NCI-H345 treated with DMSO at 0.1 percent for 48 hours (cell line): ENCODE measurements at regions not wholly inside any gene's neighbourhood (a gene's known extent, or its start where the extent isn't known, plus 50 kb on each side); places are given as distances from the start of the nearest gene placed in this dataset.
A peak's percentile ranks its signal among the peaks of the same experiment; 100 is the strongest.
"Not testable (repeated sequence)": the region's sequence is repeated elsewhere in the genome, so short reads cannot be mapped to it uniquely, and the experiment has no call there.

Experiments
- DNase-seq: peaks from one replicate; lab custom pipeline; 2025; ENCODE audit not compliant: unreplicated experiment; lab: John Stamatoyannopoulos, UW

DNA sequence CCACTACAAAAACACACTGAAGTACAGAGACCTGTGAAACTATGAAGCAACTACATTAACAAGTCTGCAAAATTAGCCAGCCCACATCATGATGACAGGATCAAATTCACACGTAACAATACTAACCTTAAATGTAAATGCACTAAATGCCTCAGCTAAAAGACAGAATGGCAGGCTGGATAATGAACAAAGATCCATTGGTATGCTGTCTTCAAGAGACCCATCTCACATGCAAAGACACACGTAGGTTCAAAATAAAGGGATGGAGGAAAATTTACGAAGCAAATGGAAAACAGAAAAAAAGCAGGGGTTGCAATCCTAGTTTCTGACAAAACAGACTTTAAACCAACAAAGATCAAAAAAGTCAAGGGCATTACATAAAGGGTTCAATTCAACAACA is 120.1 kb upstream of the OSTN start:
- DNase-seq = not testable (repeated sequence)

DNA sequence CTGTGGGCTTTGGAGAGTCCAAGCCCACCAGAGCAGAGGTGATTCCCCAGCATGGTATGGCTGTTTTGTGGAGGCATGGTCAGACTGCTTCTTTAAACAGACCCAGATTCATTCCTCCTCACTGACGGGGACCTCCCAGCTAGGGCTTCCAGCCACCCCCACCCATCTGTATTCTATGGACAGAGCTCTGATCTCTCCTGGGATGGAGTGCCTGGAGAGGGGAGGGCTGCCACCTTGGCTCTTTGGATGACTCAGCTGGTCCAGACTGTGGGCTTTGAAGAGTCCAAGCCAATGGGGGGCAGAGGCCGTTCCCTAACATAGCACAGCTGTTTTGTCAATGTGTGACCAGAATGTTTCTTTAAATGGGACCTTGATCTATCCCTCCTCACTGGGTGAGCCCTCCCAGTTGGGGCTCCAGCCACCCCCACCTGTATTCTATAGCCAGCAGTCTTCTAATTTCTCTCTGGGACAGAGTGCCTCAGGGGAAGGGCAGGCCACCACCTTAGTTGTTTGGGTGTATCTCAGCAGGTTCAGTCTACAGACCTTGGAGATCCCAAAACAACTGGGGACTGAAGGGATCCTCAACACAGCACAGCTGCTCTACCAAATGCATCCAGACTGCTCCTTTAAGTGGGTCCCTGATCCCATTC is 122.0 kb upstream of the OSTN start:
- no peak for DNase-seq

DNA sequence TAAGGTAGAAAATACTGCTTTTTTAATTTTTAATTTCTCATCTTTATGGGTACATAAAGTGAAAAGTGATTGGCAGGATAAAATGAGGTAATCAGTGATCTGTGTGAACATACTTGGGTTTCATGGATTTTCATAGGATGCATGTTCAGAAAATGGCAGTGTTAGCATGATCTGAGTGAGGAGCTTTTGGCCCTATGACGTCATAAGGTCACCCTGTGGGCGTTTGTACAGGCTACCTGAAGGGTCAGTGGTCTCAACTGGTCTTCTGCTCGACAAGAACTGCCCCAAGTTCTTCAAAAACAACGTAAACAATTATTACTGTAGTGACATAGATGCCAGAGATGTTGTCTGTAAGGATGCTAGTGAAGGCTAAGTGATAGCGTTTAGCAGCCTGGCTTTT is 124.5 kb upstream of the OSTN start:
- DNase-seq = no peak

DNA sequence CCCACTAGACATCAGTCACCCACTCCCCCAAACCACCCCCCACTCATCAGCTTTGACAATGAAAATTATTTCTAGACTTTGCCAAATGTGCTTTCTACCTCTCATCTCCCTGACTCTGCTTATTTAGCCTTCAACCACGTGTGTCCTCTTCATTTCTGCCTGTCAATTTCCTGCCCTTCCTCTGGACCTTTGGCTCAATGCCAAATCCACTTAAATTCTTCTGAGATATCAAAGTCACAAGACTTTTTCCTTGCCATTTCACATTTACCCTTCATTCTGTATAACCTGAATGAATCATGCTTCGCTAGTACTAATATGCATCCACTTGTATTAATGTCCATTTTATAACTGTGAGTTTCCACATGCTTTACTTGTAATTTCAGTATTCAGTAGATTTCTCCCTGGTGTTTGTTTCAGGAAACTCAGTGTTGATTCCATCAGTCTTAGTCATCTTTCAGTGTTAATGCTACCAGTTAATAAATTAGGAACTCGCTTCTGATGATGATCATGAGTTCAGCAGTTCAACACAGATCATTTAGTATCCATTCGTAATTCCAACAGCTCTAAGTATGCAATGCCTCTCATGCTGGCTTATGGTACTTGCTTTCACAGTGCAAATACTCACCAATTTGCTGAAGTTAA is 128.2 kb upstream of the OSTN start:
- DNase-seq = no peak

DNA sequence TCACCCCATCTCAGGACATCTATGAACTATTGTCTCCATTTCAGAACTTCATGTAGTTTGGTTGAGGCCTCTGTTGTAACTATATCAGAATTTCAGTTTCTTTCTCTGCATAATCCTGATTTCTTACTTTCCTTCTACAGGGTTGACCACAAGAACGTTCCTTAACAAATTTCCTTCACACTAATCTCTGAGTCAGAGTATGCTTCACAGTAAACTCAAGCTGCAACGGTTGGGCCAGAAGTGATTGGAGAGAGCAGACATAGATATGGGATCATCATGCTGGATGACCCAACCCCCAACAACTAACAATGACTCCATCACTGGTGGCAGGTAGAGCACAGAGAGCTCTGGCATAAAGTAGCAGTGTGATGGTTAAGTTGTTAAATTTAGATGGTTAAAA is 128.8 kb upstream of the OSTN start:
- no peak for DNase-seq

DNA sequence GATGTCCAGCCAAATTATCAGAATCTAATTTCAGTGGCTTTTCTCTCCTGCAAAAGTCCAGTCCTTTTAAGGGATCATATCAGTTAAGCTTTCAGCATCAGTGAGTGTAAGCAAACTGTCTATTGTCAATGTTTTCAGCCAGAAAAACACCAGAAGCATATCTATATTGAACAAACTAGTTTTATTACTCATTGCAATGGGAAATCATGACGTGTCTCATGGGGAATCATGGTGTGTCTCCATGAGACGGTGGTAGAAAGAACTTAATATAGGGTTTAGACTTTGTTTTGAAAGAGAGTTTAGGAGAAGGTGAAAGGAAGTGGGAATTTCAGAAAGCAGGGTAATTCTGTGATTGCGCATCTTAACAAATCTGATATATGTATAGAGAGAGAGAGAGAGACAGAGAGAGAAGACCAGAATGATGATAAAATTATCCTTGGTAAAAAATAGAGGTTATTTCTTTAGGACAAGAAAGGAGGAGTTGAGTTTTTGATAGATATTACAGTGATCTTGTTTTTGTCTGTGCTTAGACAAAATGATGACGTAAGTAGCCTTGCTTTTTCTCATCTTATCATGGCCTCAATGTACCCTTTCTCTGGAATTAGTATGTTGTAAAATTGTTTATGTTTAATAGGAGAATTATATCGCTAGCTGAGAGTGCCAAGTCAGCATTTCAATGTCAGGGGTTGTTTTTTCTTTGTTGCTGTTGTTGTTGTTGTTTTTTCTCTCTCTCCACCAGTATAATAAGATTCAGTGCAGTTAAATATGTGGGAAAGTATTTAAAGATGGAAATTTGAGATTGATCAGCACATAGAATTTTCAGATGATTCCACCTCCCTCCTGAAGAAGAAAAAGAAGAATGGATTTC is 129.9 kb upstream of the OSTN start:
- no peak for DNase-seq

DNA sequence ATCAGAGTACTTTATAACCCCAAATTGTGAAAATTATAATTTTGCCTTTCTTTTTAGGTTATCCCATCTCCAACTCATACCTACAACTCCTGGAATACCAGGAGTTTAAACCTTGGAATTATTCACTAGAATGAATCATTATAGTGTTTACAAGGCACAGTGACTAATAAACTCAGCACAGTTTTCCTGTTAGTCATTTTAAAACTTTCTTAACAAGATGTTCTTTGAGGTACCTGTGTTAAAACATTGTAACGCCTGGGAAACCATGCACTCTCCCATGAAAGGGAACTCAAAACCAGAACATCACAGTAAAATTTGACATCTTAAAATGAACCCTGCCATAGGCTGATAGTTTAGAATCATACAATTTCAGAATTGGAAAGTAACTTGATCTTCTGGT is 132.4 kb upstream of the OSTN start:
- DNase-seq = no peak

DNA sequence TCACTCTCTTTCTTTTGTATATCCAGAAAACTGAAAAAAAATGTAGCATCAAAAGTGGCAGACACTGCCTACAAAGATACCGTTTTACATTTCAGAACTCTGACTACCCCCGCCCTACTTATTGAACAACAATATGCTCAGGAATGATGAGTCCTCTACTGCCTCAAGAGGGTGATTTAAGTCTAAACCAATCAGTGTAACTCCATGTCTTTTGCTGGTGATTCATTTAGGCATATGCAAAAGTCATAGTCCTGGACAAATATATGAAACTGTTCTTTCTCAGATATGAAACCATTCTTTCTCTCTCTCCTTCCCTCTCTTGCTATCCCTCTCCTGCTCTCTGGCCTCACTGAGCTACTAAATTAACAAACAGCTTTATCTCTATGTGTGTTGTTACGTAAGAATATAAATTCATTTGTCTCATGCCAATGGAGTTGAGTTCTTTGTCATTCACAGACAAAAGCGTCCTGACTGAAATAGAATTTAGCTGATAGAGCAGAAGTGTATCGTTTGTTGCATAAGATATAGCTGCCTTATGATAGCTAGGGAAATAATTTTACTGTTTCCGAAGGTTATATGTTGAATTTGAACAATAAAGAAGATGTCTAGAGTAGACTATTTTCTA is 133.7 kb upstream of the OSTN start:
- no peak for DNase-seq

DNA sequence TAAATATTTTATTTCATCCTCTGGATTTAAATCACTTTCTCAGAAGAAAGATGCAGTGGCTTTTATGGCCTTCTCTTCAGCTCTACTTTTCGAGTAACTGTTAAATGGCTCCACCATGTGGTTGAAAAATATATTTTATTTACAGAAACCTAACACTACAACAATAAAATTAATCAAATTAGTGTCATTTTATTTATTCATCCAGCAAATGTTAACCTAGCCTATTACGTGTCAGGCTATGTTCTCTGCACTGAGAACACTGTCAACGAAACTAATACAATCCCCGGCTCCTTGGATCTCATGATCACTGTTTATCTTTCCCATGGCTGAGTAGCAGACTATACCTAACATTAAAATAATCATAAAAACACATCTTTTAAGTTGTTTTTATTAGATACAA is 148.0 kb upstream of the OSTN start:
- DNase-seq = peak; percentile 12

DNA sequence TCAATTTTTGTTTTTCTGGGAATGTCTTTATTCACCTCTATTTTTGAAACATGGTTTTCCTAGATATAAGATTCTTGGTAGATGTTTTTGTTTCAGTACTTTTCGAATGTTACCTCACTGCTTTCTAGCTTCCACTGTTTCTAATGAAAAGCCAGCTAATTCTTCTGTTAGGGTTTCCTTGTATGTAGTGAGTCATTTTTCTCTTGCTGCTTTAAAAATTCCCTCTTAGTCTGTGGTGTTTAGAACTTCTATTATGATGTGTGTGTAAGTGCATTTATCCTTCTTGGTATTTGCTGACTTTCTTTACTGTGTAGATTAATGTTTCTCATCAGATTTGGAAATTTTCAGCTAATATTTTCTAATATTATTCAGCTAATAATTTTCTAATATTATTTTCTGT is 151.1 kb upstream of the OSTN start:
- no peak for DNase-seq

DNA sequence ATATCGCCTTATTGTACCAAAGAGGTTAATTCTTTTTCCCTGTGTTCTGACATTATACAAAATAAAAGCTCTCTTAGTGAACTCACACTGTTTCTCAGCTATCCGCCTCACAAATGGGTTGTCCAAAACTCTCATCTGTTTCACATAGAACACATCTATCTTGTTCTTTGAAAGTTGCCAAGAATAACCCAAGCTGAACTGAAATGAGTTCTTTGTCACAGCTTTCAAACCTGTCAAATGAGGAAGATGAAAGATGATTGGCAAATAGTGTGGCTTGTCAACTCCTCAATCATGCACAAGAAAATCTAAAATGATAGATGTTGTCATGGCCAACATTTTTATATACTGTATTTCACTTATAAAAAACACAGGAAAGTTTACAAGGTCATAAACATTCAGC is 168.1 kb upstream of the OSTN start:
- DNase-seq = no peak

DNA sequence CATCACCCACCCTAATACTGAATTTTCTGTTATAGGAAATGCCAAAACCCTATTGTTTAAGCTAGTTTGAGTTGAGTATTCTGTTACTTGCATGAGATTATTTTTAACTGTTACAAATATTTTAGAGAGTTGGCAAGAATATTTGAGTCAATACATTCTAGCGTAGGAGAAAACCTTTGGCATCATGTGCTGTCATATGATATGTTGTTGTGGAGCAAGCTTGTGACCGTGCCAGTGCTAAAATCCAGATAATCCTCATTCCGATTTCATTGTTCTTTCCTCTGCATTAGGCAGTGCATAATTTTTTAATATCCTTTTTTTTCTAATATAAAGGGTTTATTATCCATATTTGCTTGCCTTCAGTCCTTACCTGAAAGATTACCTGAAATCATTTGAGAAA is 168.0 kb upstream of the GMNC start:
- DNase-seq = no peak

DNA sequence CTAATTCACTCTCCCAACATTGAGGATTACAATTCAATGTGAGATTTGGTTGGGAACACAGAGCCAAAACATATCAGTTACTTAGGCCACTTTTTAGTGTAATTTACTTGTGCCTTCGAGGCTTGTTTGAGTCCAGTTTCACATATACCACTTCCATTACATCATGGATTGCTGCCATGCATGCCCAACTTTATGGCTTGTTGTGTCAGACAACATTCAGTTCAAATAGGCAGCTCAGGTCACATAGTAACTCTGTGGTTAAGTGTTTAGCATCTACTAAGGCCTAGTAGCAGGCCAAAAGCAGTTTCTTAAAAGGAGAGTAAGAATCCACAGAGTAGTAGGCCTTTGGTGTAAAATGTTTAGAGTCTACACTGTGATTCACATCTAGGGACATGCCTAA is 164.3 kb upstream of the GMNC start:
- no peak for DNase-seq

DNA sequence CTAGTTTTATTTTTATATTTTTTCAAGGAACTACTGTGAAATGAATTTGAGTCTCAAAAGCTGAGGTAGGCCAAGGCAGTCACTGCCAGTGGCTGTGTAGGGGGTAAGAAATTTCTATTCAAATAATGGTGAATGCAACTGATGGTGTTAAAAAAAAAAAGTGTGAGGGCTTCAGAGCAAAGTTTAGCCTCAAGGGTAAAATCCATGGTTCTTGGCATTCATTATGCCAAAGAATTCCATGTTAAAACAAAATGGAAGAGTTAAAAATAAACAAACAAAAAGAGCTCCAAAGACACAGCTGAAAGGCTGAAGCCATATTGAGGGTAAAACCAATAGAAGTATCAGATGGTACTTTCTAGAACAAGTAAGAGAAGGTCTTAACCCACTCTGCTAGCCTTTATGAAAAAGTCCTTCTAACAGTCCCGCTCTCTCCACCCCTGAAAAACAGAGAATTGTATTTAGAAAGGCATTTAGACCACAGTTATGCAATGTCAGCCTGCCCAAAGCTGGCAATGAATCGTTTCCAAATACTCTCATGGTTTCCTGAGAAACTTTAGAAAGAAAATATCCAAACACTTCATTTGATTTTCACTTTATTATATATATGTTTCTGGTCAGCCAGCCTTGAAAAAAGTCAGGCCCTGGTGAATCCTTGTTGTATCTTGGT is 158.4 kb upstream of the GMNC start:
- DNase-seq = no peak

DNA sequence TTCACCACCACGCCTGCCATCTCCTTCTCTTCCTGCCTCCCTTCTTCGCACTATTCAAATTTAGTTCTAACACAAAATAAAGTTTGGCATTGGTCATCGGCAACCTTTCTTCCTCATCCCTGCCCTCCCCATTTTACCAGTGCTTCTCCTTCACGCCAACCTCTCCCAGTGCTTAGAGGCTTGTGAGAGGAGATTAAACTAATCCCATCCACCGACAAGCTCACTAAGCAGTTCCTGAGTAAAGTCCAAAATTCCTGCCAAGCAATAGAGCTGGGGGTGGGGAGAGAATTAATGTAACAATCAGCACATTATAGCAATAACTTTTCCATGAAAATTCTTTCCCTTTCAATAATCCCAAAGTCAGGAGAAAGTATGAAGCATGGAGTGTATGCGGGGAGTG is 157.4 kb upstream of the GMNC start:
- DNase-seq = no peak

DNA sequence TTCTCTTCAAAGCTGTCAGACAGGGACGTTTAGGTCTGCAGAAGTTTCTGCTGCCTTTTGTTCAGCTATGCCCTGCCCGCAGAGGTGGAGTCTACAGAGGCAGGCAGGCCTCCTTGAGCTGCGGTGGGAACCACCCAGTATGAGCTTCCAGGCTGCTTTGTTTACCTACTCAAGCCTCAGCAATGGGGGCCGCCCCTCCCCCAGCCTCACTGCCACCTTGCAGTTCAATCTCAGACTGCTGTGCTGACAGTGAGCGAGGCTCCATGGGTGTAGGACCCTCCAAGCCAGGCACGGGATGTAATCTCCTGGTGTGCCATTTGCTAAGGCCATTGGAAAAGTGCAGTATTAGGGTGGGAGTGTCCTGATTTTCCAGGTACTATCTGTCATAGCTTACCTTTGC is 153.5 kb upstream of the GMNC start:
- not testable (repeated sequence) for DNase-seq

DNA sequence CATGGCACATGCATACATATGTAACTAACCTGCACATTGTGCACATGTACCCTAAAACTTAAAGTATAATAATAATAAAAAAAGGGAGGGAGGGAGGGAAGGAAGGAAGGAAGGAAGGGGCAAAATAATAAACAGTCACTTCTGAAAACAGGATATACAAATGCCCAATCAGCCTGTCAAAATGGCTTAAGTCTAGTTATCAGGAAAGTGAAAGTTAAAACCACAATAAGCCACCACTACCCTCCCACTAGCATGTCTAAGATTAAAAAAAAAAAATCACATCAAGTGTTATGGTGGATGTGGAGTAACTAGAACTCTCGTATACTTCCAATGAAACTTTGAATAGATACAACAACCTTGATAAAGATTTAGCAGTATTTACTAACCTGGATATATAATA is 145.6 kb upstream of the GMNC start:
- no peak for DNase-seq

DNA sequence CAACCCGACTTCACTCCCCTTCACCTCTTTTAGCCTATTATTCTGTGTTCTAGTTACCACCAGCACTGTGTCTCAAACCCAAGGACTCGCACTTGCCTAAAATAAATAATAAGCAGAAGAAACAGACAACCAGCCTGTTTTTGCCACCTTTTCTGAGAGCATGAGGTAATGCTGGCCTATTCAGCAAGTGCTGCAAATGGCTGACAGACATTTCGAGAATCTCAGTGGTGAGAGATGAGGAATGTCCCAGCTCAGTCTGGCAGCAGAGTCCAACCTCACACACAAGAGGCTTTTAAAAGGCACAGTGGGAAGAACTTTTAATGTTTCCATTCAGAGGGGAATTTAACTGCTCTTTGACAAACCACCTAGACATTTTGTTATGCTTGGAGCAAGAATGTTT is 143.3 kb upstream of the GMNC start:
- DNase-seq = no peak

DNA sequence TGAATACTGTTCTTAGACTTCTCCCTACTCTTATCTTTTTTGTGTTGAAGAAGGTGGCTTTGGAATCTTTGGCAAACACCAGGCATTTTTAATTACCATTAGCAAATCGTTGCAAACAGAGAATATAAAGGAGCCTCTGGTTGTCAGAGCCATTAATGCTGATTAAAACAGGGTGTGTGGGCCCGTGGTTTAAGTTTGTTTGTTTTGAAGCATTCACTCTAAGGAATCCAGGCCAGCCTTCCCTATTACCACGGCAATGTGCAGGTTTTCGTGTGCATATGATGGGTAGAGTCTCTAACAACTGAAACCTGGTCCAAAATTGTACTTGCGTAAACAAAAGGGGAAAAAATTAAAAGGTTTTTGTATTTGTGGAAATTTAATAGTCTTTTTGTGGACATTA is 141.2 kb upstream of the GMNC start:
- no peak for DNase-seq

DNA sequence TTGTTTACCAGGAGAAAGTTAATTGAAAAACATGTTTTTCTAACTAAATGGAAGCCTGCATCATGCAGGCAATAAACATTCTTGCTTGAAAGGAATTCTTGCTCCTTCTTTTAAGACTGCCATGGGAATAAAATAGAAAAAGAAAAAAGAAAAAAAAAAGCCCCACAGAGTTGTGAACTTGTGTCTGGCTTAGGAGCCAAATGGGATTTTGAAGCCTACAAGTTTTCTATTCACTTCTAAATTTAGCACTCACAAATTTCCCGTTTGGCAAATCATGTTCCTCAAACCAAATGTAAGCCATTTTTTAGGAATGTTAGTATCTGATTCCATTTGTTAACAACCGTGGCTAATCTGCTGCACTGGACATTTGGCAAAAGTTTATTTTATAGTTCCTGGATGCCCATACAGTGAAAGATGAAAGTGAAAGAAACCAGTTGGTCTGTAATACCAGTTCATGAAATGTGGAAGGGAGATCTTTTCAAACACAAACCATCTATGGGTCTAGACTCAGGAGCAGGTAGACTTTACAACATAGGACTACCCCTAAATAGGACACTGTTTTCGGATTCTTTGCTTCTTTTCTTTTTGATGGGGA is 133.8 kb upstream of the GMNC start:
- DNase-seq = no peak

DNA sequence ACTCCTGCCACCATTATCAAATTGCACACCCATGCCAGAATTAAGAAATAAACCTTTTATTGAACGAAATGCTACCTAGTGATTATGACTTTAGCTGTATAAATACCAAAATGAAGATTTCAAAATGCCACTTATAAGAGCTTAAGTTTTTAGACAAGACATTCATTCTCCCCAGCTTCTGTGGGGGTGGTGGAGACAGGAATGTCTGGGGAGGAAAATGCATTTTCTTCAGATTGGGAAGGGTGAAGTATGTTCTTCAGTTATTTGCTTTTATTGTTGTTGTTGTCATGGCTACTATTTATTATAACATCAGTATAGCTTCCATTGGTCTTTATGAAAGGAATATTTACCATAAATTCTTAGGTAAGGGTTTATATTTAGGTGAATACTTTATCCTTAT is 132.7 kb upstream of the GMNC start:
- no peak for DNase-seq
